H9 (cell line): ENCODE measurements at regions not wholly inside any gene's neighbourhood (a gene's known extent, or its start where the extent isn't known, plus 50 kb on each side); places are given as distances from the start of the nearest gene placed in this dataset.

Experiments
- DNase-seq: peaks from one replicate; pipeline ENCODE4 v3.0.0-alpha.2; 2017
- H2AFZ ChIP-seq: one replicate; pipeline ENCODE4 v1.6.1; 2013; ENCODE audit warnings: mild to moderate bottlenecking, low read length, control low read depth, moderate library complexity
- H2AK5ac ChIP-seq: 2 replicates; pipeline ENCODE4 v1.6.1; 2013; ENCODE audit warnings: low read length, control low read depth, mixed read lengths; ENCODE audit not compliant: insufficient read length
- H2BK120ac ChIP-seq: one replicate; pipeline ENCODE4 v1.6.1; 2013; ENCODE audit warnings: low read depth, mild to moderate bottlenecking, low read length, control low read depth, inconsistent platforms; ENCODE audit not compliant: poor library complexity, severe bottlenecking
- H2BK12ac ChIP-seq: 2 replicates; pipeline ENCODE4 v1.6.1; 2013; ENCODE audit warnings: low read length, control low read depth, mixed read lengths, low read depth; ENCODE audit not compliant: insufficient read length
- H2BK15ac ChIP-seq: 2 replicates; pipeline ENCODE4 v1.6.1; 2013; ENCODE audit warnings: low read depth, low read length, control low read depth
- H2BK20ac ChIP-seq: one replicate; pipeline ENCODE4 v1.6.1; 2013; ENCODE audit warnings: low read depth, mild to moderate bottlenecking, low read length, control low read depth, inconsistent platforms; ENCODE audit not compliant: poor library complexity, severe bottlenecking
- H2BK5ac ChIP-seq: 2 replicates; pipeline ENCODE4 v1.6.1; 2013; ENCODE audit warnings: low read length, control low read depth, mixed read lengths; ENCODE audit not compliant: insufficient read length
- H3K14ac ChIP-seq: 2 replicates; pipeline ENCODE4 v1.6.1; 2013; ENCODE audit warnings: low read length, control low read depth; ENCODE audit not compliant: insufficient read depth
- H3K18ac ChIP-seq: 2 replicates; pipeline ENCODE4 v1.6.1; 2013; ENCODE audit warnings: low read depth, mild to moderate bottlenecking, mixed read lengths, low read length, control low read depth; ENCODE audit not compliant: insufficient read length
- H3K23ac ChIP-seq: 2 replicates; pipeline ENCODE4 v1.6.1; 2013; ENCODE audit warnings: low read length, control low read depth, mixed read lengths, low read depth; ENCODE audit not compliant: insufficient read length
- H3K23me2 ChIP-seq: 2 replicates; pipeline ENCODE4 v1.6.1; 2013; ENCODE audit warnings: low read depth, mild to moderate bottlenecking, mixed read lengths, low read length, control low read depth; ENCODE audit not compliant: insufficient read length, poor library complexity, severe bottlenecking
- H3K27ac ChIP-seq: 2 replicates; pipeline ENCODE4 v1.5.1; 2013; ENCODE audit warnings: low read length, control low read depth, mixed read lengths, low read depth; ENCODE audit not compliant: insufficient read length
- H3K27me3 ChIP-seq: 2 replicates; pipeline ENCODE4 v1.6.1; 2013; ENCODE audit warnings: low read length, control low read depth, inconsistent platforms; ENCODE audit not compliant: insufficient read depth
- H3K4ac ChIP-seq: 2 replicates; pipeline ENCODE4 v1.6.1; 2013; ENCODE audit warnings: low read depth, mild to moderate bottlenecking, control low read depth, inconsistent platforms, low read length, moderate library complexity
- H3K4me1 ChIP-seq: 2 replicates; pipeline ENCODE4 v1.6.1; 2013; ENCODE audit warnings: low read length, control low read depth, inconsistent platforms; ENCODE audit not compliant: insufficient read depth
- H3K4me2 ChIP-seq: 2 replicates; pipeline ENCODE4 v1.6.1; 2013; ENCODE audit warnings: low read length, control low read depth, mixed read lengths; ENCODE audit not compliant: insufficient read length, insufficient read depth
- H3K56ac ChIP-seq: 2 replicates; pipeline ENCODE4 v1.6.1; 2013; ENCODE audit warnings: low read depth, mild to moderate bottlenecking, mixed read lengths, low read length, control low read depth; ENCODE audit not compliant: insufficient read length
- H3K79me1 ChIP-seq: 2 replicates; pipeline ENCODE4 v1.6.1; 2013; ENCODE audit warnings: low read depth, mild to moderate bottlenecking, moderate library complexity, low read length, control low read depth, inconsistent platforms; ENCODE audit not compliant: insufficient read depth, poor library complexity, severe bottlenecking
- H3K79me2 ChIP-seq: 2 replicates; pipeline ENCODE4 v1.6.1; 2013; ENCODE audit warnings: low read length, control low read depth, inconsistent platforms; ENCODE audit not compliant: insufficient read depth
- H3K9ac ChIP-seq: 2 replicates; pipeline ENCODE4 v1.6.1; 2013; ENCODE audit warnings: low read length, control low read depth, mixed read lengths; ENCODE audit not compliant: insufficient read length; ENCODE audit errors: extremely low read depth
- H3K9me3 ChIP-seq: one replicate; pipeline ENCODE4 v1.6.1; 2013; ENCODE audit warnings: low read depth, low read length, inconsistent platforms; ENCODE audit not compliant: control insufficient read depth
- H3T11ph ChIP-seq: one replicate; pipeline ENCODE4 v1.6.1; 2013; ENCODE audit warnings: mild to moderate bottlenecking, low read length, control low read depth, inconsistent platforms
- H4K20me1 ChIP-seq: one replicate; pipeline ENCODE4 v1.6.1; 2013; ENCODE audit not compliant: control insufficient read depth, insufficient read length, insufficient read depth
- H4K5ac ChIP-seq: 2 replicates; pipeline ENCODE4 v1.6.1; 2013; ENCODE audit warnings: low read depth, mild to moderate bottlenecking, mixed read lengths, low read length, control low read depth; ENCODE audit not compliant: insufficient read length
- H4K8ac ChIP-seq: replicated peaks from 2 replicates; pipeline ENCODE4 v1.6.1; 2013; ENCODE audit warnings: low read length, control low read depth, mixed read lengths, low read depth; ENCODE audit not compliant: insufficient read length
- H4K91ac ChIP-seq: 2 replicates; pipeline ENCODE4 v1.6.1; 2013; ENCODE audit warnings: low read depth, mild to moderate bottlenecking, moderate library complexity, mixed read lengths, low read length, control low read depth; ENCODE audit not compliant: insufficient read length
- H3K27ac Mint-ChIP-seq, 3 experiments: 2 replicates in 2 of 3; 3 replicates in 1 of 3; pipeline ENCODE4 v1.8.0; 2020 to 2021; ENCODE audit warnings: mixed read lengths in 3 of 3, mild to moderate bottlenecking in 1 of 3, moderate library complexity in 1 of 3
- H3K27me3 Mint-ChIP-seq: 2 replicates; pipeline ENCODE4 v1.8.0; 2021; ENCODE audit warnings: low read depth, mild to moderate bottlenecking, moderate library complexity, mixed read lengths
- H3K36me3 Mint-ChIP-seq, 3 experiments: 2 replicates in 2 of 3; 3 replicates in 1 of 3; pipeline ENCODE4 v1.8.0; 2020 to 2021; ENCODE audit warnings: low read depth in 3 of 3, mixed read lengths in 3 of 3; ENCODE audit not compliant: insufficient read depth in 1 of 3
- H3K4me1 Mint-ChIP-seq, 2 experiments: 2 replicates each; pipeline ENCODE4 v1.8.0; 2020; ENCODE audit warnings: mixed read lengths in 2 of 2
- H3K4me3 Mint-ChIP-seq, 2 experiments: 2 replicates in 1 of 2; 3 replicates in 1 of 2; pipeline ENCODE4 v1.8.0; 2020 to 2021; ENCODE audit warnings: mild to moderate bottlenecking in 2 of 2, mixed read lengths in 2 of 2, moderate library complexity in 1 of 2
- H3K9me3 Mint-ChIP-seq, 2 experiments: 2 replicates in 1 of 2; 3 replicates in 1 of 2; pipeline ENCODE4 v1.8.0; 2020; ENCODE audit warnings: mild to moderate bottlenecking in 2 of 2, mixed read lengths in 2 of 2, moderate library complexity in 1 of 2
- WGBS: extraction: QIAGEN DNeasy Blood & Tissue Kit; methylation state at CpG from one replicate; pipeline ENCODE4 v1.1.7; 2013; ENCODE audit warnings: missing lambda C conversion rate, low lambda C conversion rate, mixed read lengths; ENCODE audit not compliant: insufficient read length; ENCODE audit errors: extremely low coverage; 5-methylcytosine and 5-hydroxymethylcytosine counted together
- TF ChIP-seq, protein P1 (sequence below): fragments of 200-600 bp; sonication (generic); conservative IDR thresholded peaks from 3 replicates; pipeline ENCODE4 v1.8.0; 2021; ENCODE audit warnings: antibody characterized with exemption, mild to moderate bottlenecking

GRCh38 chrX:113954297-113954696, 629.6 kb upstream of the HTR2C start:
- H3K23me2 ChIP-seq: no peaks in the 10 kb centered on the region
- WGBS: no CpG with 5 or more reads among the region's 3 CpGs
- H3K23ac ChIP-seq: no peak overlapping the region
- no peak overlapping the region for H2BK12ac ChIP-seq
- no peak overlapping the region for H3K27ac ChIP-seq
- no peak overlapping the region for H2BK5ac ChIP-seq
- H2AFZ ChIP-seq: no peak overlapping the region
- TF ChIP-seq, protein P1, sequence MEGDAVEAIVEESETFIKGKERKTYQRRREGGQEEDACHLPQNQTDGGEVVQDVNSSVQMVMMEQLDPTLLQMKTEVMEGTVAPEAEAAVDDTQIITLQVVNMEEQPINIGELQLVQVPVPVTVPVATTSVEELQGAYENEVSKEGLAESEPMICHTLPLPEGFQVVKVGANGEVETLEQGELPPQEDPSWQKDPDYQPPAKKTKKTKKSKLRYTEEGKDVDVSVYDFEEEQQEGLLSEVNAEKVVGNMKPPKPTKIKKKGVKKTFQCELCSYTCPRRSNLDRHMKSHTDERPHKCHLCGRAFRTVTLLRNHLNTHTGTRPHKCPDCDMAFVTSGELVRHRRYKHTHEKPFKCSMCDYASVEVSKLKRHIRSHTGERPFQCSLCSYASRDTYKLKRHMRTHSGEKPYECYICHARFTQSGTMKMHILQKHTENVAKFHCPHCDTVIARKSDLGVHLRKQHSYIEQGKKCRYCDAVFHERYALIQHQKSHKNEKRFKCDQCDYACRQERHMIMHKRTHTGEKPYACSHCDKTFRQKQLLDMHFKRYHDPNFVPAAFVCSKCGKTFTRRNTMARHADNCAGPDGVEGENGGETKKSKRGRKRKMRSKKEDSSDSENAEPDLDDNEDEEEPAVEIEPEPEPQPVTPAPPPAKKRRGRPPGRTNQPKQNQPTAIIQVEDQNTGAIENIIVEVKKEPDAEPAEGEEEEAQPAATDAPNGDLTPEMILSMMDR: no peak
- no peak overlapping the region for H4K8ac ChIP-seq
- Mint-ChIP-seq H3K36me3 (peaks cover 51 to 89% (median 84%) of the 10 kb centered on the region in 3 experiments), H3K27ac (peak overlapping the region in 1 of 3 experiments; percentile 71; a peak in 1 of 7 replicates), H3K9me3 (peaks cover 16 to 23% of the 10 kb centered on the region in 2 experiments), H3K4me1 (peaks cover 48 to 56% of the 10 kb centered on the region in 2 experiments), H3K27me3 (no peaks in the 10 kb centered on the region), H3K4me3 (no peak overlapping the region)
- H3K79me2 ChIP-seq: peaks cover 3% of the 10 kb centered on the region; the same call in 1 of the 2 replicates
- H3K9me3 ChIP-seq: peaks cover 12% of the 10 kb centered on the region
- H3K4me1 ChIP-seq: peaks cover 3% of the 10 kb centered on the region; the same call in 1 of the 2 replicates
- H3K27me3 ChIP-seq: no peaks in the 10 kb centered on the region
- H3T11ph ChIP-seq: no peak overlapping the region
- no peaks in the 10 kb centered on the region for H4K20me1 ChIP-seq
- peaks cover 3% of the 10 kb centered on the region for H3K79me1 ChIP-seq
- no peak overlapping the region for H4K91ac ChIP-seq
- no peak overlapping the region for H3K9ac ChIP-seq
- no peak overlapping the region for H3K4ac ChIP-seq
- DNase-seq: no peak
- H2BK15ac ChIP-seq: no peak overlapping the region
- H3K14ac ChIP-seq: no peak overlapping the region
- no peak overlapping the region for H4K5ac ChIP-seq
- no peak overlapping the region for H2BK20ac ChIP-seq
- no peak overlapping the region for H2AK5ac ChIP-seq
- H2BK120ac ChIP-seq: no peak overlapping the region
- H3K56ac ChIP-seq: no peak overlapping the region
- H3K4me2 ChIP-seq: no peak overlapping the region
- H3K18ac ChIP-seq: no peak overlapping the region
